ENCODE measurements at regions not wholly inside any gene's neighbourhood (a gene's known extent, or its start where the extent isn't known, plus 50 kb on each side); places are given as distances from the start of the nearest gene placed in this dataset.

- H3K4me2 ChIP-seq = no peak overlapping the region
- POLR2A ChIA-PET = no interaction called here
- no peaks in the 10 kb centered on the region for H3K4me1 ChIP-seq
- 36% methylated on average over 2 of the region's 2 CpGs for WGBS (ENCODE audit: missing lambda C conversion rate)
- CTCF ChIA-PET = no interaction called here
- no peaks in the 10 kb centered on the region for H3K9me3 ChIP-seq
- no peak overlapping the region for H3K4me3 ChIP-seq
- H3K27ac ChIP-seq = no peak overlapping the region
- DNase-seq (ENCODE audit: low read depth in 1 of 2, low spot score in 1 of 2) (no peak), ATAC-seq (no peak), FAIRE-seq (no peak)
- TF ChIP-seq HMGXB4 (CRISPR knock-in tag; IDR thresholded peaks at IDR 0.05; ENCODE audit: borderline replicate concordance) (no peak), POLR2AphosphoS2 (conservative IDR thresholded peaks at IDR 0.05; ENCODE audit: low read length) (no peak), EP300 (IDR thresholded peaks at IDR 0.05) (no peak), GATA3 (IDR thresholded peaks at IDR 0.05; ENCODE audit: borderline replicate concordance) (no peak), HOXB13 (CRISPR knock-in tag; IDR thresholded peaks at IDR 0.05; ENCODE audit: low read depth) (no peak), KDM1A (IDR thresholded peaks at IDR 0.05; ENCODE audit: low read depth) (no peak)
Observed at GRCh38 chr10:107831772-107832171, 667.3 kb upstream of the SORCS1 start.

- Histone ChIP-seq H3K4me2 (no peak overlapping the region), H3K9me3 (no peaks in the 10 kb centered on the region), H3K4me1 (no peaks in the 10 kb centered on the region), H3K4me3 (no peak overlapping the region), H3K27ac (no peak overlapping the region)
- ChIA-PET CTCF (no interaction called here), POLR2A (no interaction called here)
- no peak for FAIRE-seq
- WGBS (ENCODE audit: missing lambda C conversion rate) = 16% methylated on average over 3 of the region's 3 CpGs
- TF ChIP-seq ZFP36 (IDR thresholded peaks at IDR 0.05; ENCODE audit: borderline replicate concordance, partially characterized antibody) = no peak
- no peak for TF ChIP-seq JUN (IDR thresholded peaks at IDR 0.05)
- no peak for TF ChIP-seq HEYL (CRISPR knock-in tag; IDR thresholded peaks at IDR 0.05)
- no peak for TF ChIP-seq BHLHE40 (IDR thresholded peaks at IDR 0.05; ENCODE audit: low read depth, low read length)
- no peak for TF ChIP-seq PHF8 (IDR thresholded peaks at IDR 0.05; ENCODE audit: borderline replicate concordance, low read depth)
- TF ChIP-seq MAZ (IDR thresholded peaks at IDR 0.05; ENCODE audit: borderline replicate concordance, low read depth, low read length) = no peak
- TF ChIP-seq ELK1 (IDR thresholded peaks at IDR 0.05; ENCODE audit: low read depth, low read length) = no peak
- TF ChIP-seq REST (IDR thresholded peaks at IDR 0.05) = no peak
- no peak for TF ChIP-seq HMGXB4 (CRISPR knock-in tag; IDR thresholded peaks at IDR 0.05; ENCODE audit: borderline replicate concordance)
- no peak for TF ChIP-seq EP300 (IDR thresholded peaks at IDR 0.05)
- no peak for TF ChIP-seq ZC3H11A (IDR thresholded peaks at IDR 0.05)
- no peak for TF ChIP-seq CBX2 (IDR thresholded peaks at IDR 0.05; ENCODE audit: borderline replicate concordance, low read depth)
- no peak for TF ChIP-seq SMC3 (IDR thresholded peaks at IDR 0.05)
- TF ChIP-seq ZNF302 (CRISPR knock-in tag; IDR thresholded peaks at IDR 0.05) = no peak
- no peak for TF ChIP-seq TFCP2L1 (CRISPR knock-in tag; IDR thresholded peaks at IDR 0.05)
- TF ChIP-seq MAX (IDR thresholded peaks at IDR 0.05) = no peak
- no peak for TF ChIP-seq E2F6 (IDR thresholded peaks at IDR 0.05; ENCODE audit: borderline replicate concordance, low read depth)
- TF ChIP-seq POLR2A (IDR thresholded peaks at IDR 0.05; ENCODE audit: low read length) = no peak
- TF ChIP-seq NPAS2 (CRISPR knock-in tag; IDR thresholded peaks at IDR 0.05; ENCODE audit: borderline replicate concordance) = no peak
- no peak for ATAC-seq
- DNase-seq (ENCODE audit: low read depth in 1 of 2, low spot score in 1 of 2) = no peak
Observed at GRCh38 chr10:107829161-107829560, 664.7 kb upstream of the SORCS1 start.
